Activated CD4-positive, CD25-positive, alpha-beta regulatory T cell treated with anti-CD3 and anti-CD28 coated beads, Interleukin-2, amount 50 U/mL, for 72 hours (primary cell): ENCODE measurements at regions not wholly inside any gene's neighbourhood (a gene's known extent, or its start where the extent isn't known, plus 50 kb on each side); places are given as distances from the start of the nearest gene placed in this dataset.

Source experiments
- DNase-seq: peaks from one replicate; pipeline ENCODE4 v3.0.0; 2021

DNA sequence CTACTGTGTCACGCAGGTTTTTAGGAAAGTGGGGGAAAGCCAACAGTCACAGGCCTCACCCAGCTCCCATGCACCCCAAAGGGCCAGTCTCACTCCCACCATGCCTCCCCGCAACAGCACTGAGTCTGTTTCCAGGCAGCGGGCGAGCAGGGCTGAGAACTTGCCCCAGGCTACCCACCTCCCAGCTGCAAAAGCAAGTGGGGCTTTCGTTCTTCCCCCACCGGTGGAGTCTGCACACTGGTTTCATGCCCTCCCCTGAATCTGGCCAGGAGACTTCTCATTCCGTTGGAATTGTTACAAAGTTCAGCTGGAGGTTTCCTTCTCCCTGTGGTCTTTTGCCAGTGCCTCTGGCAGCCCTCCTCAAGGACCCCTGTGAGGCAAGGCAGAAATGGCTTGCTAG, 53.6 kb upstream of the KCNJ15 start:
- no peak for DNase-seq

DNA sequence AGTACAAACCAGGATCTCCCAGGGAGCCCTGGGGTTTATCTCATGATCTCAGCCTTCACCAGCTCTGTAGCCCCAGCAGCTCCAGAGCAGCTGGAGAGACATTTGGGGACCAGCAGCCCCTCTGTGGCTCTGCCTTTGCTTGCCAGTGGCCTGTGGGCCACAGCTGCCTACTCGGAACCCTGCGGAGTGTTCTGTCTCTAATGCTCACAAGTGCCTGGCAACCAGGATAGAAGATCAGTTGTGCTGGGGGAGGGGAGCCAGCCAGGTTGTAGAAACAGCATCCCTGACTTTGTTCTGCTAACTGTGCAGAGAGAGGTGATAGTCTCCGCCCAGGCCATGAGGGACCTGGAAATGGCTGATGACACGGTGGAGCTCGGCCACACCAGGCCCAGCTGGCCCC, 50.9 kb upstream of the KCNJ15 start:
- DNase-seq: no peak

DNA sequence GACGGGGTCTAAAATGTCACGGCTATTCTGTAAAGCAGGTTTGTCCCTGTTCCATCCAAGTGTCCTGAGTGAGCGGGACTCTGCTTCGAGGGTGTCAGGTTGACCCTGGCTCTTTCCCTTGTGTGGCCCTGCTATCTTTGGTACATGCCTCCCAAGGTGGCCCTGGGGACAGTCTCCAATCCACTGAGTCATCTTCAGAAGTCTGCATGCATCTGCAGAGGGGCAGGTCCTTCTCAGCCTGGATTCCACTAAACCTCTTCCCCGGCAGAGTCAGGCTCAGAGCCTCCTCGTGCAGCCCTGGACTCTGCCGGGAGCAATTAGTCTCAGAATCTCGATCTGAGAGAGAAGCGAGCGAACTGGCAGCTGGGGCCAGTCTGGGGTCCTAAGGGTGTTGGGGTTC, 50.1 kb upstream of the KCNJ15 start:
- no peak for DNase-seq
